HEK293 (cell line): ENCODE measurements at regions not wholly inside any gene's neighbourhood (a gene's known extent, or its start where the extent isn't known, plus 50 kb on each side); places are given as distances from the start of the nearest gene placed in this dataset.
"Not testable (repeated sequence)": the region's sequence is repeated elsewhere in the genome, so short reads cannot be mapped to it uniquely, and the experiment has no call there.

ENCODE experiments used
- CTCF ChIA-PET: fragments of 350-600 bp; formaldehyde crosslinking; extraction: SDS; loops from one replicate; lab custom pipeline; 2021; ENCODE audit warnings: antibody characterized with exemption; lab: Yijun Ruan, JAX
- POLR2A ChIA-PET: fragments of 300-600 bp; formaldehyde crosslinking; extraction: SDS; loops from one replicate; lab custom pipeline; 2020; ENCODE audit warnings: antibody characterized with exemption, inconsistent platforms; lab: Yijun Ruan, JAX
- H3K27ac ChIP-seq: fragments of 200-500 bp; sonication (Bioruptor generic); 2 replicates; pipeline ENCODE4 v1.5.1; 2014; ENCODE audit warnings: low read depth, low read length, control low read depth, inconsistent platforms; ENCODE audit errors: extremely low read depth
- H3K36me3 ChIP-seq, 2 experiments: fragments of 200-500 bp in 1 of 2; sonication (Bioruptor generic) in 1 of 2; 1 replicate in 1 of 2; 2 replicates in 1 of 2; pipeline ENCODE4 v1.5.1; 2014 to 2017; ENCODE audit warnings: inconsistent platforms in 2 of 2, low read length in 2 of 2; ENCODE audit not compliant: control insufficient read depth in 2 of 2, insufficient read depth in 1 of 2
- H3K4me1 ChIP-seq: fragments of 200-500 bp; sonication (Bioruptor generic); 2 replicates; pipeline ENCODE4 v1.5.1; 2014; ENCODE audit warnings: mild to moderate bottlenecking, low read length, inconsistent platforms; ENCODE audit not compliant: control insufficient read depth, insufficient read depth
- H3K4me3 ChIP-seq: 2 replicates; pipeline ENCODE4 v1.5.1; 2011; ENCODE audit warnings: low read depth, mild to moderate bottlenecking, control low read depth, low read length, moderate library complexity
- H3K9me3 ChIP-seq: fragments of 200-500 bp; sonication (Bioruptor generic); 2 replicates; pipeline ENCODE4 v1.5.1; 2014; ENCODE audit warnings: low read depth, low read length, inconsistent platforms; ENCODE audit not compliant: control insufficient read depth, insufficient read depth
- HOXD13 ChIP-seq: sonication (generic); formaldehyde crosslinking; IDR thresholded peaks from 2 replicates; pipeline ENCODE4 v1.8.0; 2022; ENCODE audit warnings: missing genetic modification reagents, borderline replicate concordance
- INSM2 ChIP-seq: fragments of 450-650 bp; formaldehyde crosslinking; IDR thresholded peaks from 2 replicates; pipeline ENCODE4 v1.5.1; 2016; ENCODE audit warnings: missing biosample characterization, missing genetic modification characterization
- MEIS1 ChIP-seq: sonication (generic); formaldehyde crosslinking; IDR thresholded peaks from 2 replicates; pipeline ENCODE4 v1.8.1; 2022; ENCODE audit warnings: missing genetic modification reagents, mild to moderate bottlenecking, borderline replicate concordance
- OSR2 ChIP-seq: fragments of 450-650 bp; formaldehyde crosslinking; IDR thresholded peaks from 2 replicates; pipeline ENCODE4 v1.5.1; 2016; ENCODE audit warnings: missing biosample characterization, missing genetic modification characterization
- SCRT2 ChIP-seq: fragments of 450-650 bp; formaldehyde crosslinking; IDR thresholded peaks from 2 replicates; pipeline ENCODE4 v1.5.1; 2016; ENCODE audit warnings: missing biosample characterization, missing genetic modification characterization
- ZBTB7A ChIP-seq: fragments of 450-650 bp; formaldehyde crosslinking; IDR thresholded peaks from 2 replicates; pipeline ENCODE4 v1.5.1; 2016; ENCODE audit warnings: low read depth, missing biosample characterization, missing genetic modification characterization
- ZFP37 ChIP-seq: fragments of 450-650 bp; formaldehyde crosslinking; IDR thresholded peaks from 2 replicates; pipeline ENCODE4 v1.5.1; 2016; ENCODE audit warnings: missing biosample characterization, missing genetic modification characterization
- ZNF175 ChIP-seq: fragments of 450-650 bp; formaldehyde crosslinking; IDR thresholded peaks from 2 replicates; pipeline ENCODE4 v1.5.1; 2016; ENCODE audit warnings: missing biosample characterization, missing genetic modification characterization
- ZNF18 ChIP-seq: fragments of 450-650 bp; formaldehyde crosslinking; IDR thresholded peaks from 2 replicates; pipeline ENCODE4 v1.5.1; 2016; ENCODE audit warnings: missing biosample characterization, missing genetic modification characterization
- ZNF274 ChIP-seq, 2 experiments: fragments of 200-500 bp in 1 of 2; fragments of 450-650 bp in 1 of 2; sonication (Bioruptor generic) in 1 of 2; formaldehyde crosslinking in 1 of 2; IDR thresholded peaks; 2 replicates each; pipeline versions ENCODE4 v1.5.1 to v1.6.1; 2014 to 2016; ENCODE audit warnings: borderline replicate concordance in 1 of 2, inconsistent platforms in 1 of 2, low read length in 1 of 2, missing biosample characterization in 1 of 2, missing genetic modification characterization in 1 of 2
- ZNF292 ChIP-seq: fragments of 450-650 bp; formaldehyde crosslinking; IDR thresholded peaks from 2 replicates; pipeline ENCODE4 v1.5.1; 2016; ENCODE audit warnings: low read depth, missing biosample characterization, missing genetic modification characterization, borderline replicate concordance
- ZNF426 ChIP-seq: fragments of 450-650 bp; formaldehyde crosslinking; IDR thresholded peaks from 2 replicates; pipeline ENCODE4 v1.5.1; 2017; ENCODE audit warnings: missing biosample characterization, missing genetic modification characterization, mild to moderate bottlenecking, inconsistent platforms, moderate library complexity
- ZNF449 ChIP-seq: fragments of 450-650 bp; formaldehyde crosslinking; IDR thresholded peaks from 2 replicates; pipeline ENCODE4 v1.5.1; 2017; ENCODE audit warnings: missing biosample characterization, mild to moderate bottlenecking, missing genetic modification characterization, moderate library complexity
- ZNF518A ChIP-seq: fragments of 450-650 bp; formaldehyde crosslinking; conservative IDR thresholded peaks from 2 replicates; pipeline ENCODE4 v1.5.1; 2016; ENCODE audit warnings: low read depth, missing biosample characterization, missing genetic modification characterization
- ZNF548 ChIP-seq: fragments of 450-650 bp; formaldehyde crosslinking; IDR thresholded peaks from 2 replicates; pipeline ENCODE4 v1.5.1; 2016; ENCODE audit warnings: missing biosample characterization, missing genetic modification characterization
- ZNF639 ChIP-seq: fragments of 450-650 bp; formaldehyde crosslinking; IDR thresholded peaks from 2 replicates; pipeline ENCODE4 v1.5.1; 2016; ENCODE audit warnings: missing biosample characterization, missing genetic modification characterization
- ZNF664 ChIP-seq: fragments of 450-650 bp; formaldehyde crosslinking; IDR thresholded peaks from 2 replicates; pipeline ENCODE4 v1.5.1; 2016; ENCODE audit warnings: missing biosample characterization, missing genetic modification characterization

GRCh38 chr18:4528405-4528804 lies 73.3 kb upstream of the DLGAP1 start:
- POLR2A ChIA-PET: no interaction called here
- Histone ChIP-seq H3K4me3 (no peak overlapping the region), H3K27ac (no peak overlapping the region), H3K36me3 (no peaks in the 10 kb centered on the region), H3K9me3 (no peaks in the 10 kb centered on the region), H3K4me1 (no peaks in the 10 kb centered on the region)
- CTCF ChIA-PET: no interaction called here
- TF ChIP-seq ZNF449 (tag by site-specific recombination) (no peak), MEIS1 (no peak), ZNF664 (tag by site-specific recombination) (no peak), ZNF292 (no peak), HOXD13 (no peak), ZNF18 (tag by site-specific recombination) (no peak), ZBTB7A (tag by site-specific recombination) (no peak), ZNF548 (tag by site-specific recombination) (no peak), ZNF639 (tag by site-specific recombination) (no peak), ZNF274 (IDR thresholded peaks at IDR 0.05; ENCODE audit: low read length) (no peak), ZNF274 (tag by site-specific recombination; IDR thresholded peaks at IDR 0.05; ENCODE audit: borderline replicate concordance) (no peak), ZNF175 (no peak), INSM2 (tag by site-specific recombination) (no peak), ZFP37 (tag by site-specific recombination) (no peak), SCRT2 (tag by site-specific recombination) (no peak), ZNF426 (tag by site-specific recombination) (no peak), OSR2 (tag by site-specific recombination) (no peak)

- POLR2A ChIA-PET, CTCF ChIA-PET: not testable (repeated sequence)
Observed at GRCh38 chr18:4527826-4528225, 72.7 kb upstream of the DLGAP1 start.

GRCh38 chr18:4524096-4524495 lies 69.0 kb upstream of the DLGAP1 start:
- CTCF ChIA-PET: no interaction called here
- POLR2A ChIA-PET: no interaction called here
- no peak overlapping the region for H3K4me3 ChIP-seq
- no peaks in the 10 kb centered on the region for H3K4me1 ChIP-seq
- H3K27ac ChIP-seq: no peak overlapping the region
- no peaks in the 10 kb centered on the region for H3K36me3 ChIP-seq
- H3K9me3 ChIP-seq: no peaks in the 10 kb centered on the region
- no peak for TF ChIP-seq ZNF518A (tag by site-specific recombination)

More at GRCh38 chr18:4527826-4528225, 72.7 kb upstream of the DLGAP1 start:
- not testable (repeated sequence) for H3K9me3 ChIP-seq, H3K27ac ChIP-seq, H3K36me3 ChIP-seq, H3K4me1 ChIP-seq, H3K4me3 ChIP-seq
